ENCODE measurements at regions not wholly inside any gene's neighbourhood (a gene's known extent, or its start where the extent isn't known, plus 50 kb on each side); places are given as distances from the start of the nearest gene placed in this dataset.

GRCh38 chr3:23152989-23153388 lies 50.1 kb upstream of the UBE2E2 start:
- TF ChIP-seq, protein P1, sequence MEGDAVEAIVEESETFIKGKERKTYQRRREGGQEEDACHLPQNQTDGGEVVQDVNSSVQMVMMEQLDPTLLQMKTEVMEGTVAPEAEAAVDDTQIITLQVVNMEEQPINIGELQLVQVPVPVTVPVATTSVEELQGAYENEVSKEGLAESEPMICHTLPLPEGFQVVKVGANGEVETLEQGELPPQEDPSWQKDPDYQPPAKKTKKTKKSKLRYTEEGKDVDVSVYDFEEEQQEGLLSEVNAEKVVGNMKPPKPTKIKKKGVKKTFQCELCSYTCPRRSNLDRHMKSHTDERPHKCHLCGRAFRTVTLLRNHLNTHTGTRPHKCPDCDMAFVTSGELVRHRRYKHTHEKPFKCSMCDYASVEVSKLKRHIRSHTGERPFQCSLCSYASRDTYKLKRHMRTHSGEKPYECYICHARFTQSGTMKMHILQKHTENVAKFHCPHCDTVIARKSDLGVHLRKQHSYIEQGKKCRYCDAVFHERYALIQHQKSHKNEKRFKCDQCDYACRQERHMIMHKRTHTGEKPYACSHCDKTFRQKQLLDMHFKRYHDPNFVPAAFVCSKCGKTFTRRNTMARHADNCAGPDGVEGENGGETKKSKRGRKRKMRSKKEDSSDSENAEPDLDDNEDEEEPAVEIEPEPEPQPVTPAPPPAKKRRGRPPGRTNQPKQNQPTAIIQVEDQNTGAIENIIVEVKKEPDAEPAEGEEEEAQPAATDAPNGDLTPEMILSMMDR (IDR thresholded peaks at IDR 0.05; ENCODE audit: low read length): no peak
- no peak for TF ChIP-seq EZH2 (IDR thresholded peaks at IDR 0.05; ENCODE audit: borderline replicate concordance, low read length)
